HG03039 (cell line): ENCODE measurements at regions not wholly inside any gene's neighbourhood (a gene's known extent, or its start where the extent isn't known, plus 50 kb on each side); places are given as distances from the start of the nearest gene placed in this dataset.

Source experiments
- ATAC-seq: cut with Tn5 transposase; IDR thresholded peaks from one replicate; pipeline ENCODE4 v1.9.1; 2021; ENCODE audit warnings: mild to moderate bottlenecking, moderate library complexity; ENCODE audit not compliant: unreplicated experiment

- ATAC-seq = no peak
Measured at GRCh38 chr4:186930024-186930423, 206.4 kb upstream of the FAT1 start.

- no peak for ATAC-seq
Measured at GRCh38 chr4:186931519-186931918, 207.9 kb upstream of the FAT1 start.

GRCh38 chr4:186932196-186932595 lies 208.5 kb upstream of the FAT1 start:
- ATAC-seq = no peak

GRCh38 chr4:186932631-186933187 lies 209.1 kb upstream of the FAT1 start:
- no peak for ATAC-seq

GRCh38 chr4:186934244-186934643 lies 210.6 kb upstream of the FAT1 start:
- no peak for ATAC-seq

- no peak for ATAC-seq
Measured at GRCh38 chr4:186934841-186935443, 211.3 kb upstream of the FAT1 start.

- no peak for ATAC-seq
Measured at GRCh38 chr4:186935901-186936300, 212.2 kb upstream of the FAT1 start.

- no peak for ATAC-seq
Measured at GRCh38 chr4:186936496-186937375, 213.1 kb upstream of the FAT1 start.

- no peak for ATAC-seq
Measured at GRCh38 chr4:186939226-186939625, 215.6 kb upstream of the FAT1 start.

GRCh38 chr4:186939766-186940165 lies 216.1 kb upstream of the FAT1 start:
- ATAC-seq = no peak

GRCh38 chr4:186940476-186940875 lies 216.8 kb upstream of the FAT1 start:
- ATAC-seq = no peak

- ATAC-seq = no peak
Measured at GRCh38 chr4:186942758-186943377, 219.2 kb upstream of the FAT1 start.

GRCh38 chr4:186943411-186943810 lies 219.8 kb upstream of the FAT1 start:
- no peak for ATAC-seq

- ATAC-seq = no peak
Measured at GRCh38 chr4:186946136-186946535, 222.5 kb upstream of the FAT1 start.

GRCh38 chr4:186946682-186947294 lies 223.1 kb upstream of the FAT1 start:
- no peak for ATAC-seq

- no peak for ATAC-seq
Measured at GRCh38 chr4:186948361-186949242, 224.9 kb upstream of the FAT1 start.

- ATAC-seq = no peak
Measured at GRCh38 chr4:186949847-186950246, 226.2 kb upstream of the FAT1 start.

- no peak for ATAC-seq
Measured at GRCh38 chr4:186952709-186953108, 229.1 kb upstream of the FAT1 start.

- ATAC-seq = no peak
Measured at GRCh38 chr4:186953599-186954260, 230.1 kb upstream of the FAT1 start.

GRCh38 chr4:186954509-186954908 lies 230.9 kb upstream of the FAT1 start:
- no peak for ATAC-seq
